Stomach smooth muscle (tissue), 2 donors: ENCODE measurements at regions not wholly inside any gene's neighbourhood (a gene's known extent, or its start where the extent isn't known, plus 50 kb on each side); places are given as distances from the start of the nearest gene placed in this dataset.

ENCODE experiments used
- H3K27ac ChIP-seq: one replicate; pipeline ENCODE4 v1.7.0; 2013; ENCODE audit warnings: mild to moderate bottlenecking, low read length, inconsistent platforms
- H3K27me3 ChIP-seq, 2 donors: one replicate each; pipeline ENCODE4 v1.7.0; 2013; ENCODE audit warnings: low read length in 2 of 2; ENCODE audit not compliant: insufficient read depth in 2 of 2, control insufficient read depth in 1 of 2
- H3K36me3 ChIP-seq, 2 donors: one replicate each; pipeline ENCODE4 v1.7.0; 2013; ENCODE audit warnings: low read length in 2 of 2; ENCODE audit not compliant: control insufficient read depth in 2 of 2, insufficient read depth in 2 of 2
- H3K4me1 ChIP-seq: one replicate; pipeline ENCODE4 v1.7.0; 2013; ENCODE audit warnings: low read length; ENCODE audit not compliant: control insufficient read depth, insufficient read depth
- H3K4me3 ChIP-seq, 2 donors: one replicate each; pipeline ENCODE4 v1.7.0; 2013; ENCODE audit warnings: low read length in 2 of 2
- H3K9ac ChIP-seq, 2 donors: one replicate each; pipeline ENCODE4 v1.7.0; 2013; ENCODE audit warnings: low read length in 2 of 2, mild to moderate bottlenecking in 1 of 2
- H3K9me3 ChIP-seq, 2 donors: one replicate each; pipeline ENCODE4 v1.7.0; 2013; ENCODE audit warnings: low read length in 2 of 2; ENCODE audit not compliant: control insufficient read depth in 2 of 2
- donor health status: healthy.
- donor health status: Pancreatic carcinoma.

DNA sequence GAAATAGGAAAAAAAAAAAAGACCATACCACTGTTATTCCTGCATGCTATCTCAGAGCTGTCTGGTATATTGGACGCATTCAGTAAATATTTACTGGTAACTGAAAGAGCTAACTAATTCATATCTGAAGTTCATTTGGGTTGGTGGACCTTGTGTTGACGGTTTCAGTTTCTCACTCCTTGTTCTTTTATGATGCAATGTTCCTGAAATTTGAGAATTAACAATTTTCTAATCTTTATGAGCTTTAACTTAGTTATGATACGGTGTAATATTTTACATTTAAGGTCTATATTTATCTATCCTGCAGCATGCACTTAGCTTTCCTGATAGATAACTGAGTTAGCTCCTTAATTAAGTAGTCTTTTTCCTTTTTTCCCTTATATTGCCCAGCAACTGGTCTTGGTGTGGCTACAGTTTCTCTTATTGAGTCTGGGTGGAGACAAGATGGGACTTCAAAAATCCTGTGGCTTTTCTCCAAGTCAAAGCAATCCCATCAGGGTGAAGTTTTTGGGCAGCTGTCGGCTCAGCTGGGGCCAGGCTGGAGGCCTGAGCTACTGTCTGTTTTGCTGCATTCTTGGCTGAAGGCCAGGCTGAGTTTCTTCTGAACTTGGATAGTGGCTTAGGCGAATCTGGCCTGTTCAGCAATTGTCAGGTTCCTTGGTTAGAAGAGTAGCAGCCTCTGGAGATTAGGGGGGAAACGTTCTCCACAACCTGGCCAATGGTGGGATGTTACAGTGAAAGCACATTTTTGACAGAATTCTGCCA is 78.4 kb upstream of the MEX3C start:
- no peak overlapping the region for H3K27ac ChIP-seq
- H3K9me3 ChIP-seq = no peaks in the 10 kb centered on the region
- H3K4me1 ChIP-seq = no peaks in the 10 kb centered on the region
- no peak overlapping the region for H3K9ac ChIP-seq
- H3K27me3 ChIP-seq = no peaks in the 10 kb centered on the region
- H3K4me3 ChIP-seq = no peak overlapping the region
- H3K36me3 ChIP-seq = no peaks in the 10 kb centered on the region

DNA sequence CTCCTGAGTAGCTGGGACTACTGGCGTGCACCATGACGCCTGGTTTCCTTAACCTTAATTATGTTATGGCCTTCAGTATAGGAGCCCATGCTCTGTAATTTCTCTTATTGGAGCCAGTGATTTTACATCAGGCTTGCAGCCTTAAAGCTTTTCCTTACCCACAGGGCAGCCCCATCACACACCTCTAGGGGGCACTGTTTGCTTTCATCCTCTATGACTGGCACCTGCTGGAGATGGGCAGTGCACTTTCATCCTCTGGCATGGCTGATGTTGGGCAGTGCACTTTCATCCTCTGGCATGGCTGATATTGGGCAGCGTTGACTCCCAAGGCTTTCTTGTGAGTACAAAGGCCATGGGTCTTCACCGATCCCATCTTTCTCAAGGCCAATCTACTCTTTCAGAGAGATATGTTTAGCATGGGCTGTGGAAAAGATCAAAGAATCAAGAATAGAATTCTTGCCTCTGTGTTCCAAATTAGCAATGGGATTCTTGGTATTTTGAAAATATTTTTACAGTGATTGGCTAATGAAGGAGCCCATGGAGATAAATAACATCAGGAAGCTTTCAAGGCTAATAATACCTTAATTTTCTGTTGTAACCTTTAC is 80.7 kb upstream of the MEX3C start:
- H3K4me3 ChIP-seq = no peak overlapping the region
- no peaks in the 10 kb centered on the region for H3K36me3 ChIP-seq
- H3K27me3 ChIP-seq = no peaks in the 10 kb centered on the region
- no peak overlapping the region for H3K9ac ChIP-seq
- H3K4me1 ChIP-seq = no peaks in the 10 kb centered on the region
- H3K27ac ChIP-seq = no peak overlapping the region
- no peaks in the 10 kb centered on the region for H3K9me3 ChIP-seq

DNA sequence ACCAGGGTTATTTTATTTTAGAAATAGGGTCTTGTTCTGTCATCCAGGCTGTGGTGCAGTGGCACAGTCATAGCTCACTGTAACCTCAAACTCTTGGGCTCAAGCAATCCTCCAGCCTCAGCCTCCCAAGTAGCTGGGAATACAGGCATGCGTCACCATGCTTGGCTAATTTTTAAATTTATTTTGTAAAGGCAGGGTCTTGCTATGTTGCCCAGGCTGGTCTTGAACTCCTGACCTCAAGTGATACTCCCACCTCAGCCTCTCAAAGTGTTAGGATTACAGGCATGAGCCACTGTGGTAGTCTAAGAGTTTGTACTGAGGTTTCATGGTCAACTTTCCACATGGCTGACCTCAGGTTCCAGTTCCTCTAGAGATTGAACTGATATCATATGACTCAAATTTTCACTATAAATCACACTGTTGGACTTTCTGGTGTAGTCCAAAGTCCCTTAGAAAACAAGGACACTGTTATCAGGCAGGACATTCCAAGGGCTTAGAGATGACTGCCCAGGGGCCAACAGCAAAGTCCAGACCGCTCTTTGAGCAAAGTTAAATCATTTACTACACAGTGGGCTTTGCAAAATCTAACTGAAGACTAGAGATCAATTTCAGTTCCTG is 82.0 kb upstream of the MEX3C start:
- peaks cover 0 to under 1% of the 10 kb centered on the region in 2 donors for H3K27me3 ChIP-seq
- no peaks in the 10 kb centered on the region for H3K4me1 ChIP-seq
- H3K9me3 ChIP-seq = no peaks in the 10 kb centered on the region
- H3K4me3 ChIP-seq = no peak overlapping the region
- H3K36me3 ChIP-seq = no peaks in the 10 kb centered on the region
- H3K27ac ChIP-seq = no peak overlapping the region
- no peak overlapping the region for H3K9ac ChIP-seq

DNA sequence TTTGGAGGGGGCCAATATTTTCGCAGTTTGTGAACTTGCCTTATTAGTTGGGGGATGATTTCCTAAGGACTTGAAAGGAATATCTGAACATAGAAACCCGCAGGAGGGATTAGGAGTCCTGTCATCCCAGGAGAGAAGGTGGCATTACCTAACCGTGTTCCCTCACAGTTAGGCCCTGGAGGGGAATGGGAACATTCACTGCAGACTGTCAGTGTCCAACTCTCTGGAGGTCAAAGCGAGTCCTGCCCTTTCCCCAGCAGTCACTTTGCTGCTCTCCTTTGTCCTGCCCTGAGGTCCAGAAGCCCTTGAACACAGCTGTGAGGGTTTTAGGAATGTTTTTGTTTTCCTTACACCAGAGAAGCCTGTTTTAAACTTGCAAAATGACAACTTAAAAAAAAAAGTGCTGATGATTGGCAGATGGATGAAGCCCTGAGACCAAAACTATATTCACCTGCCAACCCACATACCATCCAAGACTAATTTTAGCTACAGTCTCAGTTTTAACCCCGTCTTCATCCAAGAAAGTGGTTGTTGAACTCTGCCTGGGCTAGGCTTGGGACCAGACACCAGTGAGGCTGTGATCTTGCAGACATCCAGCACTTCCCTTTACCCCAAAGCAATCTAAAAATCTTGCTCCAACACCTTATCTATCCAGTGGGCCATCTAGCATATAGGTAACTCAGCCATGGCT is 90.5 kb upstream of the MEX3C start:
- no peak overlapping the region for H3K9ac ChIP-seq
- H3K4me1 ChIP-seq = no peaks in the 10 kb centered on the region
- H3K9me3 ChIP-seq = no peaks in the 10 kb centered on the region
- no peak overlapping the region for H3K27ac ChIP-seq
- no peak overlapping the region for H3K4me3 ChIP-seq
- no peaks in the 10 kb centered on the region for H3K36me3 ChIP-seq
- H3K27me3 ChIP-seq = peaks cover 0 to 2% of the 10 kb centered on the region in 2 donors

DNA sequence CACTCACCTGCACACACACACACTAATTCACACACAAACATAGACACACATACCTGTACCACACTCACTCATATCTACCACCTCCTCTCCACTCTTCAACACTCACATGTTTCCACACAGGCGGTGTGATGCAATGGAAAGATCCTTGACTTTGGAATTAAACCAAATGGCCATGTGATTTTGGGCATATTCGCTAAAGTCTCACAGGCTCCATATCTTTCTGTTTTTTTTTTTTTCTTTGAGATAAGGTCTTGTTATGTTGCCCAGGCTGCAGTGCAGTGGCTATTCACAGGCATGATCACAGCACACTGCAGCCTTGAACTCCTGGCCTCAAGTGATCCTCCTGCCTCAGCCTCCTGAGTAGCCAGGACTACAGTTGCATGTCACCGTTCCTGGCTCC is 91.1 kb upstream of the MEX3C start:
- H3K9ac ChIP-seq = no peak overlapping the region
- H3K9me3 ChIP-seq = no peaks in the 10 kb centered on the region
- peaks cover 0 to 2% of the 10 kb centered on the region in 2 donors for H3K27me3 ChIP-seq
- no peaks in the 10 kb centered on the region for H3K4me1 ChIP-seq
- no peak overlapping the region for H3K4me3 ChIP-seq
- H3K27ac ChIP-seq = no peak overlapping the region
- no peaks in the 10 kb centered on the region for H3K36me3 ChIP-seq

DNA sequence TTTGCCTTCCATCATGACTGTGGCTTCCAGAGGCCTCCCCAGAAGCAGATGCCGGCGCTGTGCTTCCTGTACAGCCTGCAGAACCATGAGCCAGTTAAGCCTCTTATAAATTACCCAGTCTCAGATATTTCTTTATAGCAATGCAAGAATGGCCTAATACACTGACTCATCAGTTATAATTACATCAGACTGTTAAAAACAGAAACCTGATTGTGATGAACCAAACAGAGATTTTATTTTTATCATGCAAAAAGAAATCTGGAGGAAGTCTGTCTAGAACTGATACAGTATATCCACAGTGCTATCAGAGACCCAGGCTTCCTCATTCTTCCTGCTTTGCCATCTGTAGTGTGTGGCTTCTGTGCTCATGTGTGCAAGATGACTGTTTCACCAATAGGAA is 93.4 kb upstream of the MEX3C start:
- no peak overlapping the region for H3K27ac ChIP-seq
- H3K27me3 ChIP-seq = no peaks in the 10 kb centered on the region
- no peaks in the 10 kb centered on the region for H3K36me3 ChIP-seq
- H3K9ac ChIP-seq = no peak overlapping the region
- H3K4me3 ChIP-seq = no peak overlapping the region
- H3K4me1 ChIP-seq = no peaks in the 10 kb centered on the region
- no peaks in the 10 kb centered on the region for H3K9me3 ChIP-seq

DNA sequence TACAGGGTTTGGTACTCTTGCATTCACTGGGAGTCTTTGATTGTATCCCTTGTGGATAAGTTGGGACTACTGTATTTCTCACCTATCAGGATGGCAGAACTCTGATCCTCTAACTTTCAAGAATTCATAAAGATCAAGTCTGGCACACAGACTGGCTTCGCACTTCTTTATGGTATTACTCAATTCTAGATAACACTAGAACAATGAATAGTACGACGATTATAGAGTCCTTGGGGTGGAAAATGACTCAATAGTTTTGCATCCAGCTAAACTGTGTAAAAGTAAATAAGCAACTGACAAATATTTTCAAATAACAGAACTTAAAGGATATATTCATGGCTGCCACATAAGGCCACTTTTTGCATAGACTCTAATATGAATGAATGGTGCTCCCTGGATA is 103.4 kb upstream of the MEX3C start:
- no peak overlapping the region for H3K4me3 ChIP-seq
- no peaks in the 10 kb centered on the region for H3K36me3 ChIP-seq
- H3K9me3 ChIP-seq = peaks cover 0 to 4% of the 10 kb centered on the region in 2 donors
- H3K27me3 ChIP-seq = no peaks in the 10 kb centered on the region
- no peaks in the 10 kb centered on the region for H3K4me1 ChIP-seq
- no peak overlapping the region for H3K9ac ChIP-seq
- H3K27ac ChIP-seq = no peak overlapping the region

DNA sequence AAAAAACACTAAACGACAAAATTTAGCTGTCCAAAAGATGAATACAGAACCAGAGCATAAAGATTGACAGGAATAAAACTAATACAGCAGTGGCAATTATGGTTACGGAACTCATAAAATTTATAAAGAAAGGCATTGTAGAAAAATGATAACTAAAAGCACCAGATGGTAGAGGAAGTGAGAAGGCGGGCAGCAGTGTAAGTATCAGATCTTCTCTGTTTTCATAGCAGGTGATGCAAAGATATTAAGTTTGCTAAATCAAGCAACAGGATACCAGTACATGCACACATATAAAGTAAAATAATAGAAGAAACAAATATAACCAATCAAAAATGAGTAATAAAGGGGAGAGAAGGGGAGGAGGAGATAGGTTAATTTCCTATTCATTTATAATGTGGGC is 103.9 kb upstream of the MEX3C start:
- Histone ChIP-seq H3K27ac (no peak overlapping the region), H3K9me3 (peaks cover 0 to 4% of the 10 kb centered on the region in 2 donors), H3K36me3 (no peaks in the 10 kb centered on the region), H3K9ac (no peak overlapping the region), H3K27me3 (no peaks in the 10 kb centered on the region), H3K4me3 (no peak overlapping the region), H3K4me1 (no peaks in the 10 kb centered on the region)

DNA sequence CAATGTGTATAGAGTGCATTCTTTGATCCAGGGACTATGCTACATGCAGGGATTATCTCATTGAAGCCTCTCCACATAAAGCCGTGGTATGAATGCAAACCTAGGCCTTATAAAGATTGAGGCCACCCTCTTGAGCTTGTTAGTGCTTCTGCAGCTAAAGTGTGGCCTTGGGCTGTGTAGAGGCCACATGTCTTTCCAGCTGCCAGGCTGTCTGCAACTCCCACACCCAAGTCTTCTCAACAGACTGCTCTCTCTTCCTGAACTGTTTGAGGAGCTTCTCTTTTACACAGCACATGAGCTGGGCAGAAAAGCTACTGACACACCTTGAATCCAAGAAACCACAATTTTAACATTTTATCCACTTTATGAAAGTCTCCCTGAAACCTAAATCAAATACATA is 119.2 kb upstream of the MEX3C start:
- H3K9ac ChIP-seq = no peak overlapping the region
- no peak overlapping the region for H3K4me3 ChIP-seq
- no peaks in the 10 kb centered on the region for H3K36me3 ChIP-seq
- H3K9me3 ChIP-seq = no peaks in the 10 kb centered on the region
- H3K4me1 ChIP-seq = no peaks in the 10 kb centered on the region
- H3K27me3 ChIP-seq = no peaks in the 10 kb centered on the region
- no peak overlapping the region for H3K27ac ChIP-seq

DNA sequence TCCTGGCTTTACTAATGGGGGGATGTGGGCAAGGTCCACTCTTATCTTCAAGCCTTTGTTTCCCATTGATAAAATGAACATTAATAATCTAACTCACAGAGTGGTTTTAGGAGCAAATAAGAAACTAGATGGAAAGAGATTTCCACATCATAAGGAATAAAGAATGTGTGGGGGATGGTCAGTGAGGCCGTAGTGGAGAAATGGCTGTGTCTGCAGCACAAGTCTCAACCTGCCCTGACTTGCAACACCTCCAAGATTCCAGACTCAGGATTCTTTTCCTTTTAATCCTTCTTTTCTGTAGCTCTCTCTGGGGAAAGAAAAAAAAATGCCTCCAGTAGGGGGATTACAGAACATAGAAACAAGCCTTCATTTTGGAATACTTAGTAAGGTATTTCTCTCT is 124.2 kb upstream of the MEX3C start:
- Histone ChIP-seq H3K36me3 (no peaks in the 10 kb centered on the region), H3K4me3 (no peak overlapping the region), H3K27ac (no peak overlapping the region), H3K9ac (no peak overlapping the region), H3K9me3 (no peaks in the 10 kb centered on the region), H3K4me1 (no peaks in the 10 kb centered on the region), H3K27me3 (no peaks in the 10 kb centered on the region)
